GM19397 (cell line): ENCODE measurements at regions not wholly inside any gene's neighbourhood (a gene's known extent, or its start where the extent isn't known, plus 50 kb on each side); places are given as distances from the start of the nearest gene placed in this dataset.
A peak's percentile ranks its signal among the peaks of the same experiment; 100 is the strongest.

ENCODE experiments used
- ATAC-seq: cut with Tn5 transposase; IDR thresholded peaks from one replicate; pipeline ENCODE4 v1.9.1; 2021; ENCODE audit warnings: mild to moderate bottlenecking, moderate library complexity; ENCODE audit not compliant: unreplicated experiment

DNA sequence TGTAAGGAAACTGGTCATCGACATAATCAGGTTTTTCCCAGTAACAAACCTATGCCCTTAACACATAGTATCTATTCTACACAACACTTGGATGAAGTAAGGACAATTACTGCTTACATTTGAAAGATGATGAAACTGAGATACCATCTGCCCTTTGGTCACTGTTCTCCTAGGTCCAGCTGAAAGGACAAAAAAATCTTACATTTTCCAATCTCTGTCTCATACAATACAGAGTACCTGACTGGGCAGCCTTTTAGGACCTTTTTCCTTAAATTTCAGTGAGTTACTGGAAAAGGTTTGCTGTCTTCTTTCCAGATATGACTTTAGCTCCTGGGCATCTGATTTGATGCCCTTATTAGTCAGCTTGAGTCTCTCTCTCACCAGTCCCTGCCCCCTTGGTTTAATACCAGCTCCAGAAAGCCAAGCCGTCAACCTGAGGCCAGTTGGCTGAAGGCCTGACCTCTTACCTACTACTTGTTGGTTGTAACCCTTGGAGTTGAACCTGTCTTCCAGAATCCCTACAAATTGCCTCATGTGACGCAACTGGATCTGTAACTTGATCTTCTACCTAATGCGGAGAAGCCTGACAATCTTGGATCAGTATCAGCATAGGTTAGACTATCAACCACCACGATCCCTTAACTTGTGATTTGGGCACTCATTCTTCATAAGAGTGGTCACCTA, 355.3 kb upstream of the ZNF385D start:
- no peak for ATAC-seq

DNA sequence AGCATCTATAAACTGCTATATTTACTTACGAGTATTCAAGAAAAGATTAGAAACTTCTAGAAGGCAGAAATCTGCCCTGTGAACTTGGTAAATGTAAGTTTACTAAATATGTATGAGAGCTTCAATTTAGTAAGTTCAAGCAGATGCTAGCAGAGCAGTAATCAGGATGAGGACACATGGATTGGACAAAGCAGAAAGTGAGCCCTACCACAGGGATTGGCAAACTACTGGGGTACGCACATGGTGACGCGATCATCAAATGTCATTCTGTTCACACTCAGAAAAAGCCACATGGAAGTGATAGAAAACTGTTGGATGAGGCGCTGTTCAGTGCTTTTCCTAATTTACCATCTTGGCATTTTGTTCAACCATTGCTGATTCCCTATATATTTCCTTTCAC, 360.2 kb upstream of the ZNF385D start:
- no peak for ATAC-seq

DNA sequence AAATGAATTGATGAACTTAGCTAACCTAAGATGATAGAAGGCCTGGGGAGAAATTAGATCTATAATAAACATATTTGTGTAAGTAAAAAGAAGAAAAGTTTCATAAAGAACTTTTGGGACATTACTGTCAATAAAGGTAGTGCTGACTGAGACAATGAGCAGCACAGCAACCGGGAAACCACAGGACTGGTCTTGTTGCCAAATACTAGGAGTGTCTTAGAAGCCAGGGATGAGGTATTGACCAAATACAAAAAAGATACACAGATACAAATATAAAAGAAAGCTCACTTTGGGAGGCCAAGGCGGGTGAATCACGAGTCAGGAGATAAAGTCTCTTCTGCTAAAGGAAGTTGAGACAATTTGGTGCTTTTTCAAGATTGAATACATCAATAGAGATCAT, 362.4 kb upstream of the ZNF385D start:
- no peak for ATAC-seq

DNA sequence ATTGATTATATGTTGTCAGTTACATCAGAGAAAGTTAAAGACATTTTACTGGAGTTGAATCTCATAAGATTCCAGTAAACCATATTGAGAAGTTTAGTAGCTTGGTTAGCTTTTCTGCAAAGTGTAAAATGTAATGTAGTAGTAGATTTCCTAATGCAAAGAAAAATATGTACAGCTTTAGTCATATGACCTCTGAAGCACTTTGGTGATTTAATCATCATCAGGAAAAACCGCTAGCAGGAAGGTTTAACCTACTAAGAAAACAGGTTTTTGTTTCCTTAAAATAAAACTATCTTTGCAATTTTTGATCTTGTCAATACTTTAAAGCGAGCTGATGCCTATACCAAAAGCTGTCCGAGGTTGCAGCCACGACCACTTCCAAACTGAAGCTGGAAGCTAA, 364.6 kb upstream of the ZNF385D start:
- ATAC-seq = no peak

DNA sequence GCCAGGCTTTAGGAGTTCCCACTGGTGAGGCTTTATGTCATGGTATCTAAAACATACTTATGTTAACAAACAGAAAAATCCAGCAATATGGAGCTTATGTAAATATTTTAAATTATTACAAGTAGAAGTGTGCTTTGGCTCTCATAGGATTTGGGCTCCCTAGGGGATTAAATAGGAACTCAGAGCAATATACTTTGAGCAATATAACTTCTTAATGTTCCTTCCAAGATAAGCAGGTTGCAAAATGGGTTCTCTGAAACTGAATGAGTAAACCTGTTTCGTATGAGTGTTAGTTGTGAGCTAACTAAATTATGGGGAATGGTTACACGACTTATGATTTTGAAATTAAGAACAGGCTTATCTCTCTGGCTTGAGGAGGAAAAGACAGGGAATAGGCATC, 366.1 kb upstream of the ZNF385D start:
- no peak for ATAC-seq

DNA sequence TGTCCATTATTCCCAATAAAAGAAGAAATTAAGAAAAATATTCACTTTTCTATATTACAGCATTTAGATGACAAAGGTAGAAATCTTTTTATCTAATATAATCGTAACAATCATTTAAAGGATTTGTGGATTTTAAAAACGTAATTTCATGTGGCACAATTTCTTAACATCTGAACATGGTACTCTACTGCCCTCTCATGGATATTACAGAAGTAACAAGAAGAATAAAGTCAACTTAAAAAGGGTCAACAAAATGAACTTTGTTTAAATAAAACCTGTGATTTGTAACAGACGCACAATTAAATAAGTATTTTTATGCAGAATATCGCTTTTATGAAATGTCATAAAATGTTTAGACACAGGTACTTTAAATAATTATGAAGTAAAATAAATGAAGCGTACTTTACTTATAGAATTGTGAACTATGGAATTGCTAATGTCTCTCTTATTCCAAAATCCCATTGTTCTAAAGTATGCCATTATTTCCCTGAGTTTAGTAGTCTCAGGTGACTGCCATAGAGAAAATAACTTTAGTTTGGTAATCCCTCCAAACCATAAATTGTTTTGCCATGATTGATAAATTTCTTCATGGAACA, 366.8 kb upstream of the ZNF385D start:
- no peak for ATAC-seq

DNA sequence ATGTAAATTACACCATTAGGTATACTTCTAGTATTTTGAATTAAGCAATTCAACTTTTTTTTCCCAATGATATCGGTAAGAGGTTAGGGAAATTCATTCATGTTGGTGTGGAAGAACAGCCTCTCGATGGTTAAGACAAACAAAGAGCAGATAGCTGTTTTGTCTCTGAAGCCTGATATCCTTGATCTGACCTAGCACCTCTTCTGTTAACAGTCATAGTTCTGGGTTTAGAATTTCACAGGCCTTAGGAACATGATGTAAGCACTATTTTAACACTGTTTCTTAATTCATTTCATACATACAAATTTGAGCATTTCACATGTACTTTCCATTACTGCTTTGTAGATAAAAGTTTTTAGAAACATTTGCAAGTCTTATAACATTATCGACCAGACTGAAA, 367.5 kb upstream of the ZNF385D start:
- ATAC-seq = no peak

DNA sequence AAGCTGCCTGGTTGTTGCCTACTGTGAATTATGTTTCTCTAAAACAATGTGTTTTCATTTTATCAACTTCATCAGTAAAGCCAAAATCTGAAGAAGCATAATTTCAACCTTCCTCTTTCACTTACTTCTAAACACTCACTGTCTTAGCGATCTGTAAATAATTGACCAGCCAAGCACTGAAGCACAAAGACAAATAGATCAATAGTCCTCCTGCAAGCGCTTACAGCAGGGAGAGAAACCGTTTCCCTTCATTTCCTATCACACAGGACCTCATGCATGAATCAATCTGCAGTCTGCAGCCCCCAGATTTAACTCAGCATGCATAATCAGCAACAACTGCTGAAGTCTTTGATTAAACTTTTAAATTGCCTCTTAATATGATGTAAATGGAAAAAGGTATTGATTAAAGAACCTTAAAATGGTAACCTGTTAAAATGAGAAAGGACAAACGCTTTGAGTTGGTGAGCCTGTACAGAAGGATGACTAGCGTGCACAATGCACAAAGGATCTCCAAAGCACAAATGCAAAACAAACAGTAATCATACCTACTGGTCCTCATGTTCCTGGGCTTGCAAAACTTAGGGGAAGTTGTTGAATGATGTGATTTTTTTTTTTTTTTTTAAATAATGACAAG, 370.2 kb upstream of the ZNF385D start:
- peak; percentile 85 for ATAC-seq

DNA sequence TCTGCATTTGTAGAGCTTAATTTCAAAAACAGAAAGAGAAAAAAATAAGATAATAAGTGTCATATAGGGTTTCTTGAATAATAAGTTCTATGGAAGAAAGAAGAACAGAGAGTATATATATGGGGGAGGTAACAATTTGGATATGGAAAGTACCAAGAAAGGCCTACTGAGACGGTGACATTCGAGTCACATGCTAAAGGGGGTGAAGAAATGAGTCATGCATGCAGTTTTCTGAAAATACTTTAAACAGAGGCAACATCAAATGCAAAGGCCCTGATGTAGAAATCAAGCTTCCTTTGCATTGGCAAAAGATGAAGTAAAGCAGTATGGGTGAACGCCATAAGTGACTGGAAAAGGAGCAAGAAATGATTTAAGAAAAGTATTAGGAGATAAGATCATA, 371.6 kb upstream of the ZNF385D start:
- ATAC-seq = peak; percentile 66

DNA sequence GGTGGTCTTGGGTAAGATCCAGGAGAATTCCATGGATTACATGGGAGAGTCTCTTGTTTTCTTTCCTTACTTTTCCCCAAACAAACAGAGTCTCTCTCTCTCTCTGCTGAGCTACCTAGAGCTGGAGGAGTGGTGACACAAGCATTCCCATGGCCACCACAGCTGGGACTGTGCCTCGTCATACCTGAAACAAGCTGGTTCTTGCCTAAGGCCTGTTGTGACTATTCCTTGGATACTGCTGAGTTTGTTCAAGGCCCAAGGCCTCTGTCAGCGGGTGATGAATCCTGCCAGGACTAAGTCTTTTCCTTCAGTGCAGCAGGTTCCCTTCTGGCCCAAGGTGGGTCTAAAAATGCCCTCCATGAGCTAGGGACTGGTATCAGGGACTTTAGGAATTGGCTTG, 378.1 kb upstream of the ZNF385D start:
- no peak for ATAC-seq

DNA sequence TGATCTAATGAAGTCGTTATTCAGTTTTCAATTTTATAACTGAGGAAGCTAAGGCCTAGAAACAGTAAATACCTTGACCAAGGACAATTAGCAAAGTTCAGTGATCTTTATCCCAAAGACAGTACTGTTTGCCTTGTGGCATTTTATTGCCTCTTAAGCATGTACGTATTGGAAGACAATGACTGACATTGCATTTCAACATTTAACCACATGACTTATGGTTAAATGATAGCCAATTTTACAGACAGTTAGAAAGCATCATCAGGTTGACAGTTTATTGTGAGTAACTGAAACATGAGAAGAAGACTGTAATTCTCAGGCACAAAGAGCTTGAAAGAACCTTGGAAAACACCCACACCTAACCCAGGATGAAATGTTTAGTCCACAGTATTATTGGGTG, 390.8 kb upstream of the ZNF385D start:
- ATAC-seq = no peak

DNA sequence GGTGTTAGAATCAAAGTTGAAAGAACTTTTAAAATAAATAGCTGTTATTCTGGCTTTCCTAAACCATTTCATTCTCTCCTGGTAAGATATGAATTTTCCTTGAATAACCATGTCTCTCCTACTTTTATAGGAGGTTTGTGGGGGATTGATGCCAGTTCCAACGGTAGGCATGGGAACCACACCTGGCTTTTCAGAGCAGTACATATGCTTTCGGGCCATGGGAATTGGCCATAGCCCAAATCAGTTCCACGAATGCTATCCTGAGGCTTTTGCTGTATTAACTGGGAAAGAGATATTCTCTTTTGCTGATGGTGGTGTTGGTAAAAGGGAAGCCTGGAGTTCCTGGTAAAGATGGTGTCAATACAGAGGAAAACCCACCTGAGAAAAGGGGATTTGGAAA, 396.2 kb upstream of the ZNF385D start:
- no peak for ATAC-seq

DNA sequence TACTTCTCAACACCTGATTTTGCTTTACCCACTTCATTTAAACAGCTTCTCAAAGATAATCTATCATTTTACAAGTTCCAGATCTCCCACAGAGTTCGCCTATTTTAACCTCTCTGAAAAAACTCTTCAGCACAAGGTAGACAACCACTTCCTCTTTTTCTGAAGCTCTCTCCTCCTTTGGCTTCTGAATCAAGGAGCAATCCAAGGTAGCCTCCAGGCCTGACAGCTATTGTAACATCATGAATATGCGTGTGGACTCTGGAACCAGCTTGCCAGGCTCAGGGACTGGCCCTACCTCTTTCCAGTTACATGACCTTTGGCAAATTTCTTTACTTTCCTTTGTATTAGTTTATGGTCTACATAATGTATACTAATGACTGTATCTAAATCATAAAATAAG, 405.9 kb upstream of the ZNF385D start:
- no peak for ATAC-seq

DNA sequence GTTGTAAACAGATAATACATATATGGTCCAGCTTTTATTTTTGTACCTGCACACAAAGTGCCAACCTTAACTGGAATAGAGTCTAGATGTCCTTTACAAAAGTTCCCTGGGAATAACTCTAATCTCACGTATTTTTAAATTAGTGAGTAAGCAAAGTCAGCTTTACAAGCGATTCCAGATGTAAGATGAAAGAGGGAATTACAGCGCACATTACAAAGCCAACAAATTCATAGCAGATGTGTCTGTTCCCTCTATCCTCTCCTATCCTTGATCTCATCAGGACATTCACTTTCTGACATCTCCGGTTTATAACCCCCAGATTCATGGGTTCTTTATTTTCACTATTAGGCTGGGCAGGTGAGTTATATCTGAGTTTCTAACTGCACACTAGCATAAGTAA, 406.8 kb upstream of the ZNF385D start:
- ATAC-seq = no peak

DNA sequence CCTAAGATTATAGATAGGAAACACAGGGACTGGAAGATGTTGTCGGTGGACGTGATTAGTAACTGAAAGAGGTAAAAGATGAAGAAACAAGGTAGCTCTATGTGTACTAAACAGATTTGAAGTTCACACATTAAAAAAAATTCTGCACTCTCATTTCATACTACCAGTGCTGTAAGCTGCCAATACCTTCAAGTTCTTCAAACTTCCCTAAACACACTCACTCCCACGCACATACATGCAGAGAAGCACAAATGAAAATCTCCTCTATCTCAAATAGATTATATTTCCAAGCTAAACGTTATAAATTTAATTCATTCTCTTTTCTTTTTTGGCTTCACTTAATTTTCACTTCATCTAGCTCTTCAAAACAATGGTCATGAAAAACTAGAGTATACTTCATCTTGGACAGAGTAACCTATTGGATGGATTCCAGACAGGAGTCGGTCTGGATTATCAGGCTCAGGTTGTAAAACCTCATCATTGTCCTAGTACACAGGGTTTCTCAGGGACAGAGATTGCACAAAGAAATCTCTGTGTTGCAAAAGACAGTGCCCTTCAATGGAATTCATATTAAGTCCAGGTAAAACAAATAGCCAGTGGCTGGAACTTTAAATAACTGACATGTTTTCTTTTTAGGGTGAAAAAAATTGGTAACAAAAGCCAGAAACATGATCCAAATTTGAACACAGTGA, 408.1 kb upstream of the ZNF385D start:
- no peak for ATAC-seq

DNA sequence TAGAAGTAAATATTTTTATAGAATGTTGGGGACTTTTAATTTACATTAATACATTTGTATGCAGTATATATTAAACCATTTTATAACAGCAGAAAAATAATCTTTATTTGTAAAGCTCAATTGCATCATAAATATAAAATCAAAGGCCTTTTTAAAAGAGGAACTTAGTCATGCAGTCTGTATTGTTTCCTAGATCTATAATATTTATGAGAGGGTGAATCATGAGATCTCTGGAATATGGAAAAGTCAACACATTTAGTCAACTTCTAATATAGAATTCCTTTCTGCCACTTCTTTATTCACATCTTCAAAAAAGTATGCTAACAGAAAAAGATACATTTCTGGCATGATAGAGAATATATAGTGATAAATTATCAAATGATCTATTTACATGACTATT, 410.3 kb upstream of the ZNF385D start:
- ATAC-seq = no peak

DNA sequence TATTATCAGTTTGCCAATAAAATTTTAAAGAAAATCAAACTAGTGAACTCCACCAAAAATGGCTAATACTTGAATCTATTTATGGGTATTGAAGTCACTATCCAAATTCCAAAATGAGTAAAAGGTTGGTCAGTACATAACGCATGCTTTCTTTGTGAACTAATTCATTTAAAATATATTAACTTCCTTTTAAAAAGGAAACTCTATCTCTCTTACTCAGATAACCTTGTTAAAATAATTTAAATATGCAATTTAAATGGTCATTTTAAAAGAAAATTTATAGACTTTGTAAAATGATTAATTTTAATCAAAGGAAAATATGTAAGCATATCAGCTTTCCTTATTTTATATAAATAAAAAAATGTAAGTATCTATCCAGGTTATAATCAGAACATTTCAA, 419.4 kb upstream of the ZNF385D start:
- no peak for ATAC-seq

DNA sequence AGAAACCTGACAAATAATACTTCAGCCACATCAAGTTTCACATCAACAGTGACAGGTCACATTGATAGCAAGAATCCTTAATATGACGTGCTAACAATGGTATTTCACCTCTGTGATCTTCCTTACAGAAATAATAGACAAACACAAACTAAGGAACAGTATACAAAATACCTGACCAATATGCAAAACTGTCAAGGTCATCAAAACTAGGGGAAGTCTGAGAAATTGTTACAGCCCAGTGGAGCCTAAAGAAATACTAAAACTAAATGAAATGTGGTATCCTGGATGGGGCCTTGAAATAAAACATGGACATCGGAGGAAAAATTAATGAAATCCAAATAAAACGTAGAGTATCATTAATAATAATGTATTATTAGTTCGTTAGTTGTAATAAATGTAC, 422.0 kb upstream of the ZNF385D start:
- no peak for ATAC-seq

DNA sequence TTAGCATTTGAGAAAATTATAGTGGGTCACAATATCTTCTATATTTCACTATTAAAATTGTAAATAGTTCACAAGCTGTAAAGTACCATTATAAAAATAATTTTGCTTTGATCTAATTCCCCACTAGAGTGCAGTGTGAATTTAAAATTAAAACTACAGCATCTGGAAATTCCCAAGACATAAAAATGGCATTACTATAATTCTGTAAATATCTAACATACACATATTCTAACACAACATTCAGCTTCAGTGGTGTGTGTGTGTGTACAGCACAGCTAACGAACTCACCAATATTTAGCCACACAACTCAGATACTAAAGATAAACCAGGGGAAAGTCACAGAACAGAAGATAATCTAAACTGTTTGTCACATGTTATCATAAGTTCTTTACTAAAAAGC, 424.9 kb upstream of the ZNF385D start:
- ATAC-seq = no peak

DNA sequence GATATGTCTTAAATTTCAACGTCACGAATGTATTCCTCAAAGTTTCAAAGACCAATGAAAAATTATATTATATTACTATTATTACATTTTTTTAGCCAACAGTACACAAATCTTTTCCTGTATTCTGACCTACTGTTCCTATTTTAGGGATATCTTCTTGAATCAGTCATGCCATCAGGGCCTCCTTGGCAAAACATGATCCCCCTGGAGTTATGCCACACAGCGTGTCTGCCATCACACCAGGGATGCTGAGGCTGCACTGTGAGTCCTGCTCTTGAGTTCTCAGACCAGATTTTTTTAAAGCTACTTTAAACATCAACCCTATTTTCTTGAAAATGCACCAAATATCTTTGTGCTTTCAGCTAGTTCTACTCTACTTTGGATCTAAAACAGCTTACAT, 425.9 kb upstream of the ZNF385D start:
- no peak for ATAC-seq

DNA sequence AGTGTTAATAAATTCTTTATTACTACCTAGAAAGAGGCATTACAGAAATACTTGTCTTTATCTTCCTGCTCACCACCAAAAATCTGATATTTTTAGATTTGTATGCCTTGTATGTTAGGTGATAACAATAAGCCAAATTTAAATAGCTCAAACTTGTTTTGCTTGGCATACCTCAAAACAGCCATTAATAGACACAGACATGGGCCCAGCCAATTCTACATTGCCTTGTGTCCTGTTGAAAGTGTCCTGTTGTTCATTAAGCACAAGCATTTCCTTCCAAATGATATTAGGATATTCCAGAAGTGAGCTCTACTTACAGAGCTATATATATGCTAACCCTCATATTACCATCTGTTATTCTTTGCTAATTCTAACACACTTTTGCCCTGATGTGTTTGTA, 438.6 kb upstream of the ZNF385D start:
- ATAC-seq = no peak

DNA sequence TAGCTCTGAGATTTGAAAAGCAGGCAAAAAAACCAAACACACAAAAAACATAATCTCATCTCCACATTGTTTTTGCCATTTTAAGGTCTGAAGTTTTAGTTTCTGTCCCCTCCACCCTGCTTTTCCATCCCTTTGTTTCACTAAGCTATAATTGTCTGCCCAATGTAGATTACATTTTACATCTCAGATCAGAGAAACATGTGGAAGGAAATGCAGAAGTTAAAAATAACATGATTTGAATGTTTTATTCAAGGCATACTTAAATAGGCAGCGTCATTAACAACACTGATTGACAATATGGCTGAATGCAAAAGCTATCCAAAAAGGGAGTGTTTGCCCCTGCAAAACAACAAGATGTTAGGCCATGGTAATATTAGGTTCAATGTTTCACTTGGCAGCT, 448.1 kb upstream of the ZNF385D start:
- no peak for ATAC-seq
